ENCODE measurements at regions not wholly inside any gene's neighbourhood (a gene's known extent, or its start where the extent isn't known, plus 50 kb on each side); places are given as distances from the start of the nearest gene placed in this dataset.

- peaks cover 3% of the 10 kb centered on the region for H3K27me3 ChIP-seq (ENCODE audit: control insufficient read depth, insufficient read depth, low read length)
- no peaks in the 10 kb centered on the region for H3K36me3 ChIP-seq (ENCODE audit: control insufficient read depth, insufficient read depth, low read length)
- H3K4me3 ChIP-seq (ENCODE audit: low read depth, low read length): no peak overlapping the region
- Mint-ChIP-seq H3K9me3 (peaks cover 0 to 4% (median 0%) of the 10 kb centered on the region in 7 donors), H3K36me3 (no peaks in the 10 kb centered on the region), H3K4me3 (no peak overlapping the region), H3K27me3 (peaks cover 22% of the 10 kb centered on the region), H3K4me1 (peaks cover 0 to 20% (median 10%) of the 10 kb centered on the region in 4 donors), H3K27ac (peak overlapping the region in 1 of 3 donors; percentile 48)
- peaks cover 8% of the 10 kb centered on the region for H3K4me1 ChIP-seq (ENCODE audit: control insufficient read depth, insufficient read depth, low read length, poor library complexity, severe bottlenecking)
- DNase-seq: no peak
- H3K9me3 ChIP-seq (ENCODE audit: control insufficient read depth in 2 of 2, low read length in 2 of 2): no peaks in the 10 kb centered on the region
- H3K27ac ChIP-seq (ENCODE audit: insufficient read depth, low read length, poor library complexity, severe bottlenecking): no peak overlapping the region
- no peak for ATAC-seq (ENCODE audit: low read depth in 2 of 2)
Measured at GRCh38 chr5:67353500-67354450, 157.2 kb upstream of the CD180 start.

- Mint-ChIP-seq H3K27me3 (peaks cover 14% of the 10 kb centered on the region), H3K4me1 (peaks cover 0 to 20% (median 10%) of the 10 kb centered on the region in 4 donors), H3K4me3 (peak overlapping the region; percentile 48 to 82 (median 75)), H3K27ac (peak overlapping the region; percentile 60 to 72 (median 63)), H3K36me3 (no peaks in the 10 kb centered on the region), H3K9me3 (peaks cover 0 to 5% (median 0%) of the 10 kb centered on the region in 7 donors)
- H3K27ac ChIP-seq (ENCODE audit: insufficient read depth, low read length, poor library complexity, severe bottlenecking): no peak overlapping the region
- peaks cover 8% of the 10 kb centered on the region for H3K4me1 ChIP-seq (ENCODE audit: control insufficient read depth, insufficient read depth, low read length, poor library complexity, severe bottlenecking)
- ATAC-seq (ENCODE audit: low read depth in 2 of 2) (peak; percentile 31 to 47), DNase-seq (peak in 2 of 3 donors; percentile 30 to 57)
- H3K36me3 ChIP-seq (ENCODE audit: control insufficient read depth, insufficient read depth, low read length): no peaks in the 10 kb centered on the region
- H3K4me3 ChIP-seq (ENCODE audit: low read depth, low read length): peak overlapping the region; percentile 58
- H3K9me3 ChIP-seq (ENCODE audit: control insufficient read depth in 2 of 2, low read length in 2 of 2): no peaks in the 10 kb centered on the region
- H3K27me3 ChIP-seq (ENCODE audit: control insufficient read depth, insufficient read depth, low read length): no peaks in the 10 kb centered on the region
Measured at GRCh38 chr5:67350618-67351201, 154.1 kb upstream of the CD180 start.

GRCh38 chr5:67350185-67350584, 153.6 kb upstream of the CD180 start:
- Mint-ChIP-seq H3K36me3 (no peaks in the 10 kb centered on the region), H3K4me3 (peak overlapping the region; percentile 36 to 82 (median 75)), H3K9me3 (peaks cover 0 to 5% (median 0%) of the 10 kb centered on the region in 7 donors), H3K27ac (peak overlapping the region; percentile 60 to 72 (median 63)), H3K4me1 (peaks cover 0 to 20% (median 10%) of the 10 kb centered on the region in 4 donors), H3K27me3 (peaks cover 14% of the 10 kb centered on the region)
- no peaks in the 10 kb centered on the region for H3K27me3 ChIP-seq (ENCODE audit: control insufficient read depth, insufficient read depth, low read length)
- ATAC-seq (ENCODE audit: low read depth in 2 of 2) (no peak), DNase-seq (no peak)
- peak overlapping the region; percentile 58 for H3K4me3 ChIP-seq (ENCODE audit: low read depth, low read length)
- H3K4me1 ChIP-seq (ENCODE audit: control insufficient read depth, insufficient read depth, low read length, poor library complexity, severe bottlenecking): peaks cover 8% of the 10 kb centered on the region
- no peak overlapping the region for H3K27ac ChIP-seq (ENCODE audit: insufficient read depth, low read length, poor library complexity, severe bottlenecking)
- peaks cover 0 to 2% of the 10 kb centered on the region in 2 experiments for H3K9me3 ChIP-seq (ENCODE audit: control insufficient read depth in 2 of 2, low read length in 2 of 2)
- no peaks in the 10 kb centered on the region for H3K36me3 ChIP-seq (ENCODE audit: control insufficient read depth, insufficient read depth, low read length)

- ATAC-seq (ENCODE audit: low read depth in 2 of 2) (no peak), DNase-seq (no peak)
- no peak overlapping the region for H3K4me3 Mint-ChIP-seq
- H3K4me1 Mint-ChIP-seq: peaks cover 0 to 20% (median 9%) of the 10 kb centered on the region in 4 donors
- no peak overlapping the region for H3K4me3 ChIP-seq (ENCODE audit: low read depth, low read length)
- peaks cover 5% of the 10 kb centered on the region for H3K36me3 Mint-ChIP-seq
- no peak overlapping the region for H3K27ac Mint-ChIP-seq
- peaks cover 8% of the 10 kb centered on the region for H3K4me1 ChIP-seq (ENCODE audit: control insufficient read depth, insufficient read depth, low read length, poor library complexity, severe bottlenecking)
- peaks cover 3 to 4% of the 10 kb centered on the region in 2 experiments for H3K9me3 ChIP-seq (ENCODE audit: control insufficient read depth in 2 of 2, low read length in 2 of 2)
- no peak overlapping the region for H3K27ac ChIP-seq (ENCODE audit: insufficient read depth, low read length, poor library complexity, severe bottlenecking)
- H3K27me3 Mint-ChIP-seq: peaks cover 24% of the 10 kb centered on the region
- no peaks in the 10 kb centered on the region for H3K36me3 ChIP-seq (ENCODE audit: control insufficient read depth, insufficient read depth, low read length)
- H3K27me3 ChIP-seq (ENCODE audit: control insufficient read depth, insufficient read depth, low read length): no peaks in the 10 kb centered on the region
- H3K9me3 Mint-ChIP-seq: peaks cover 0 to 11% (median 5%) of the 10 kb centered on the region in 7 donors
Measured at GRCh38 chr5:67347821-67348220, 151.2 kb upstream of the CD180 start.

GRCh38 chr5:67346611-67347010, 150.0 kb upstream of the CD180 start:
- no peak for DNase-seq
- Mint-ChIP-seq H3K4me3 (no peak overlapping the region), H3K27ac (no peak overlapping the region)

GRCh38 chr5:67344870-67345269, 148.3 kb upstream of the CD180 start:
- DNase-seq (no peak), ATAC-seq (ENCODE audit: low read depth in 2 of 2) (no peak)
- Histone ChIP-seq H3K36me3 (ENCODE audit: control insufficient read depth, insufficient read depth, low read length) (no peaks in the 10 kb centered on the region), H3K27ac (ENCODE audit: insufficient read depth, low read length, poor library complexity, severe bottlenecking) (no peak overlapping the region), H3K27me3 (ENCODE audit: control insufficient read depth, insufficient read depth, low read length) (peaks cover 7% of the 10 kb centered on the region), H3K4me3 (ENCODE audit: low read depth, low read length) (no peak overlapping the region), H3K4me1 (ENCODE audit: control insufficient read depth, insufficient read depth, low read length, poor library complexity, severe bottlenecking) (no peaks in the 10 kb centered on the region), H3K9me3 (ENCODE audit: control insufficient read depth in 2 of 2, low read length in 2 of 2) (peaks cover 3 to 4% of the 10 kb centered on the region in 2 experiments)
- Mint-ChIP-seq H3K9me3 (peaks cover 0 to 15% (median 9%) of the 10 kb centered on the region in 7 donors), H3K4me3 (no peak overlapping the region), H3K4me1 (peaks cover 0 to 2% (median under 1%) of the 10 kb centered on the region in 4 donors), H3K27me3 (peaks cover 26% of the 10 kb centered on the region), H3K27ac (no peak overlapping the region), H3K36me3 (peaks cover 5% of the 10 kb centered on the region)

More at GRCh38 chr5:67346611-67347010, 150.0 kb upstream of the CD180 start:
- no peak overlapping the region for H3K27ac ChIP-seq (ENCODE audit: insufficient read depth, low read length, poor library complexity, severe bottlenecking)
- H3K27me3 ChIP-seq (ENCODE audit: control insufficient read depth, insufficient read depth, low read length): peaks cover 3% of the 10 kb centered on the region
- Mint-ChIP-seq H3K36me3 (peaks cover 5% of the 10 kb centered on the region), H3K4me1 (peaks cover 0 to 18% (median 8%) of the 10 kb centered on the region in 4 donors), H3K27me3 (peaks cover 25% of the 10 kb centered on the region), H3K9me3 (peaks cover 0 to 13% (median 9%) of the 10 kb centered on the region in 7 donors)
- ATAC-seq (ENCODE audit: low read depth in 2 of 2): no peak
- H3K9me3 ChIP-seq (ENCODE audit: control insufficient read depth in 2 of 2, low read length in 2 of 2): peaks cover 3 to 4% of the 10 kb centered on the region in 2 experiments
- no peaks in the 10 kb centered on the region for H3K36me3 ChIP-seq (ENCODE audit: control insufficient read depth, insufficient read depth, low read length)
- no peak overlapping the region for H3K4me3 ChIP-seq (ENCODE audit: low read depth, low read length)
- H3K4me1 ChIP-seq (ENCODE audit: control insufficient read depth, insufficient read depth, low read length, poor library complexity, severe bottlenecking): peaks cover 8% of the 10 kb centered on the region

GRCh38 chr5:67343835-67344234, 147.2 kb upstream of the CD180 start:
- Mint-ChIP-seq H3K4me3 (no peak overlapping the region), H3K27me3 (peaks cover 30% of the 10 kb centered on the region), H3K4me1 (no peaks in the 10 kb centered on the region), H3K27ac (no peak overlapping the region), H3K9me3 (peaks cover 0 to 15% (median 9%) of the 10 kb centered on the region in 7 donors), H3K36me3 (peaks cover 5% of the 10 kb centered on the region)
- Histone ChIP-seq H3K4me1 (ENCODE audit: control insufficient read depth, insufficient read depth, low read length, poor library complexity, severe bottlenecking) (no peaks in the 10 kb centered on the region), H3K9me3 (ENCODE audit: control insufficient read depth in 2 of 2, low read length in 2 of 2) (peaks cover 3 to 4% of the 10 kb centered on the region in 2 experiments), H3K27me3 (ENCODE audit: control insufficient read depth, insufficient read depth, low read length) (peaks cover 11% of the 10 kb centered on the region), H3K27ac (ENCODE audit: insufficient read depth, low read length, poor library complexity, severe bottlenecking) (no peak overlapping the region), H3K36me3 (ENCODE audit: control insufficient read depth, insufficient read depth, low read length) (no peaks in the 10 kb centered on the region), H3K4me3 (ENCODE audit: low read depth, low read length) (no peak overlapping the region)
- ATAC-seq (ENCODE audit: low read depth in 2 of 2): no peak
- no peak for DNase-seq
